Keratinocyte (primary cell): ENCODE measurements at regions not wholly inside any gene's neighbourhood (a gene's known extent, or its start where the extent isn't known, plus 50 kb on each side); places are given as distances from the start of the nearest gene placed in this dataset.

Experiments used
- EZH2 ChIP-seq: IDR thresholded peaks from one replicate; pipeline ENCODE4 v1.6.1; 2012; ENCODE audit warnings: inconsistent platforms, mild to moderate bottlenecking, low read length, moderate library complexity
- TF ChIP-seq, protein P1 (sequence below), 3 experiments: IDR thresholded peaks in 1 of 3; conservative IDR thresholded peaks in 1 of 3; optimal IDR thresholded peaks in 1 of 3; 2 replicates in 2 of 3; 3 replicates in 1 of 3; pipeline versions ENCODE3 to v1.5.1; 2011; ENCODE audit warnings: low read length in 3 of 3, mild to moderate bottlenecking in 3 of 3, moderate library complexity in 2 of 3, control low read depth in 1 of 3, inconsistent platforms in 1 of 3; ENCODE audit not compliant: insufficient read depth in 2 of 3; ENCODE audit errors: extremely low read depth in 1 of 3

- TF ChIP-seq, protein P1, sequence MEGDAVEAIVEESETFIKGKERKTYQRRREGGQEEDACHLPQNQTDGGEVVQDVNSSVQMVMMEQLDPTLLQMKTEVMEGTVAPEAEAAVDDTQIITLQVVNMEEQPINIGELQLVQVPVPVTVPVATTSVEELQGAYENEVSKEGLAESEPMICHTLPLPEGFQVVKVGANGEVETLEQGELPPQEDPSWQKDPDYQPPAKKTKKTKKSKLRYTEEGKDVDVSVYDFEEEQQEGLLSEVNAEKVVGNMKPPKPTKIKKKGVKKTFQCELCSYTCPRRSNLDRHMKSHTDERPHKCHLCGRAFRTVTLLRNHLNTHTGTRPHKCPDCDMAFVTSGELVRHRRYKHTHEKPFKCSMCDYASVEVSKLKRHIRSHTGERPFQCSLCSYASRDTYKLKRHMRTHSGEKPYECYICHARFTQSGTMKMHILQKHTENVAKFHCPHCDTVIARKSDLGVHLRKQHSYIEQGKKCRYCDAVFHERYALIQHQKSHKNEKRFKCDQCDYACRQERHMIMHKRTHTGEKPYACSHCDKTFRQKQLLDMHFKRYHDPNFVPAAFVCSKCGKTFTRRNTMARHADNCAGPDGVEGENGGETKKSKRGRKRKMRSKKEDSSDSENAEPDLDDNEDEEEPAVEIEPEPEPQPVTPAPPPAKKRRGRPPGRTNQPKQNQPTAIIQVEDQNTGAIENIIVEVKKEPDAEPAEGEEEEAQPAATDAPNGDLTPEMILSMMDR (optimal IDR thresholded peaks at IDR 0.05 in 1 of 3, IDR thresholded peaks at IDR 0.05 in 1 of 3, conservative IDR thresholded peaks at IDR 0.05 in 1 of 3; ENCODE audit: extremely low read depth in 1 of 3, insufficient read depth in 2 of 3, low read length in 3 of 3): no peak
- TF ChIP-seq EZH2: no peak
Measured at GRCh38 chr2:182608181-182608845, 107.7 kb upstream of the DNAJC10 start.
